HUES64 (cell line): ENCODE measurements at regions not wholly inside any gene's neighbourhood (a gene's known extent, or its start where the extent isn't known, plus 50 kb on each side); places are given as distances from the start of the nearest gene placed in this dataset.

Source experiments
- H3K27ac ChIP-seq: 2 replicates; pipeline ENCODE4 v1.7.0; 2013; ENCODE audit warnings: low read depth, low read length, inconsistent platforms
- H3K27me3 ChIP-seq: 2 replicates; pipeline ENCODE4 v1.6.1; 2013; ENCODE audit warnings: mild to moderate bottlenecking, low read length; ENCODE audit not compliant: insufficient read depth
- H3K36me3 ChIP-seq: 2 replicates; pipeline ENCODE4 v1.6.1; 2013; ENCODE audit warnings: mild to moderate bottlenecking, low read length; ENCODE audit not compliant: insufficient read depth
- H3K4me1 ChIP-seq: 2 replicates; pipeline ENCODE4 v1.6.1; 2013; ENCODE audit warnings: mild to moderate bottlenecking, low read length, moderate library complexity; ENCODE audit not compliant: insufficient read depth
- H3K4me3 ChIP-seq: 2 replicates; pipeline ENCODE4 v1.5.1; 2013; ENCODE audit warnings: mild to moderate bottlenecking, low read length, moderate library complexity
- H3K9ac ChIP-seq: 2 replicates; pipeline ENCODE4 v1.6.1; 2013; ENCODE audit warnings: mild to moderate bottlenecking, low read depth, low read length
- H3K9me3 ChIP-seq: 2 replicates; pipeline ENCODE4 v1.6.1; 2013; ENCODE audit warnings: low read depth, low read length; ENCODE audit not compliant: insufficient read depth
- WGBS: fragments of 150-250, 120-280 bp; methylation state at CpG from one replicate; pipeline ENCODE4 v1.1.7; 2013; ENCODE audit warnings: missing lambda C conversion rate; 5-methylcytosine and 5-hydroxymethylcytosine counted together

DNA sequence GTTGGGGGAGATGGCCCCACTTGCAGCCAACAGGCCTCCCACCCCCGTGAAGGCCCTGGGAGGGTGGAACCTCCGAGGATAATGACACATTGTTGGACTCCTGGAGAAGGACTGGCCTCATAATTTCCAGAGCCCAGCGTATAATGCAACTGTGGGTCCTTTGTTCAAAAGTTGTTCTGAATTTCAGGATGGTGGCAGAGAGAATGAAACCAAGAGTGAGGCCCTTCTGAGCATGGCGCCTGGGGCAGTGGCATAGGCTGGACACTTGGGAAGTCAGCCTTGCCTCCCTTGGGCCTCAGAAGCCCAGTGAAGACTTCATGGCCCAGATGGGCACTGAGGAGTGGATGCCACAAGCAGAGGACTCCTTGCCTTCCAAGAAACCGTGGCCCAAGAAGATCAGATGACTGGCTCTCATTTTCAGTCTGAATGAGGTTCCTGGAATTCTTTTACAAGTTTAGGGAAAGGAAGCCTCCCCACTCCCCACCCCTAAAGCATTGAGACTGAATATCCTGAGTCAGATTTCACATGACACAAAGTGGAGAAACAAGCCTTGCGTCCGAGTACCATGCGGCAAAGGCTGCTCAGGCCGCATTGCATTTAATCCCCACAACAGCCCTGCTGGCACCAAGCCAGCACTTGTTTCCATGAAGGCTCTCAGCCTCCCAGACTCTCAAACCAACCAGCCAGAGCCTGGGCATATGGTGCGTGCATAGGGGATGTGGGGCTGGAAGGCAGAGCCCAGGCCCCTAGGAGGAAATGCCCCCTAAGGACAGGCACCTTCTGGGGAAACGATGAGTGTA is 96.7 kb upstream of the SMIM23 start:
- H3K9me3 ChIP-seq = no peaks in the 10 kb centered on the region
- H3K9ac ChIP-seq = no peak overlapping the region
- H3K27ac ChIP-seq = no peak overlapping the region
- no peaks in the 10 kb centered on the region for H3K27me3 ChIP-seq
- peaks cover 8% of the 10 kb centered on the region for H3K4me1 ChIP-seq
- H3K36me3 ChIP-seq = no peaks in the 10 kb centered on the region
- WGBS = 94% methylated on average over 11 of the region's 11 CpGs
- H3K4me3 ChIP-seq = no peak overlapping the region

DNA sequence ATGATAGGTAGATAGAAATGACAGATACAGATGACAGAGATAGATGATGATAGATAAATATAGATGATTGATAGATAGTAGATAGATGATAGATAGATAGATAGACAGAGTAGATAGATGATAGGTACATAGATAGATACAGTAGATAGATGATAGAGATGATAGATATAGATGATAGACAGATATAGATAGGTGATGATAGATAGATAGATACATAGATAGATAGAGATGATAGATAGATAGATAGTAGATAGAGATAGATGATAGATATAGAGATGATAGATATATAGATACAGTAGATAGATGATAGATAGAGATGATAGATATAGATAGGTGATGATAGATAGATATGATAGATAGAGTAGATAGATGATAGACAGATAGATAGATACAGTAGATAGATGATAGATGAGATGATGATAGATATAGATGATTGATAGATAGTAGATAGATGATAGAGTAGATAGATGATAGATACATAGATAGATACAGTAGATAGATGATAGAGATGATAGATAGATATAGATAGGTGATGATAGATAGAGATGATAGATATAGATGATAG is 95.7 kb upstream of the SMIM23 start:
- no peak overlapping the region for H3K27ac ChIP-seq
- peaks cover 3% of the 10 kb centered on the region; the same call in 1 of the 2 replicates for H3K4me1 ChIP-seq
- H3K9ac ChIP-seq = no peak overlapping the region

DNA sequence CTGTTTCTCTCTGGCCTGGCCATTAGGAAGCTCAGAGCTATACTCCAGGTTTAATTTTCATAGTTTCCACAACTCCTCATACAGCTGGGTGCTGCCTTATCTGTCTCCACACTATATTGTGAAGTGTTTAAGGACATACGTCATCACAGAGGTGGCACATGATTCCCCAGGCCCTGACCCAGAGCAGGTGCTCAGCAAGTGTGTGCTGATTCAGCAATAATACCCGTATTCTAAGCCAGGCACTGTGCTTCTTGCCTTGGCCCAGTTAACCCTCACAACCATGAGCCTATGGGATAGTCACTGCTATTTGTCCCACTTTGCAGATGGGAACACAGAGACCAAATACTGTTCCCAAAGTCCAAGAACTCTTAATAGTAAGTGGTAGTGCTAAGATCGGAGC is 93.5 kb upstream of the SMIM23 start:
- Histone ChIP-seq H3K4me3 (no peak overlapping the region), H3K9me3 (no peaks in the 10 kb centered on the region), H3K9ac (no peak overlapping the region), H3K4me1 (peaks cover 3% of the 10 kb centered on the region; the same call in 1 of the 2 replicates), H3K27me3 (no peaks in the 10 kb centered on the region), H3K27ac (no peak overlapping the region), H3K36me3 (no peaks in the 10 kb centered on the region)
- WGBS = 81% methylated on average over 3 of the region's 3 CpGs

More for the DNA sequence above, 95.7 kb upstream of the SMIM23 start:
- Histone ChIP-seq H3K4me3 (no peak overlapping the region), H3K27me3 (no peaks in the 10 kb centered on the region), H3K36me3 (no peaks in the 10 kb centered on the region), H3K9me3 (no peaks in the 10 kb centered on the region)

GRCh38 chr5:171692936-171693335 is 92.7 kb upstream of the SMIM23 start:
- Histone ChIP-seq H3K4me3 (no peak overlapping the region), H3K36me3 (no peaks in the 10 kb centered on the region), H3K4me1 (peaks cover 3% of the 10 kb centered on the region; the same call in 1 of the 2 replicates), H3K27ac (no peak overlapping the region), H3K9me3 (no peaks in the 10 kb centered on the region), H3K9ac (no peak overlapping the region), H3K27me3 (no peaks in the 10 kb centered on the region)
- 88% methylated on average over 4 of the region's 4 CpGs for WGBS

GRCh38 chr5:171693412-171693811 is 92.2 kb upstream of the SMIM23 start:
- H3K9me3 ChIP-seq = no peaks in the 10 kb centered on the region

GRCh38 chr5:171695804-171696203 is 89.8 kb upstream of the SMIM23 start:
- Histone ChIP-seq H3K27me3 (no peaks in the 10 kb centered on the region), H3K9me3 (no peaks in the 10 kb centered on the region), H3K36me3 (no peaks in the 10 kb centered on the region), H3K9ac (no peak overlapping the region), H3K4me1 (peaks cover 9% of the 10 kb centered on the region; the same call in 1 of the 2 replicates), H3K27ac (no peak overlapping the region), H3K4me3 (no peak overlapping the region)
- 85% methylated on average over 2 of the region's 2 CpGs for WGBS

More at GRCh38 chr5:171693412-171693811, 92.2 kb upstream of the SMIM23 start:
- H3K4me3 ChIP-seq = no peak overlapping the region
- no peaks in the 10 kb centered on the region for H3K27me3 ChIP-seq
- H3K27ac ChIP-seq = no peak overlapping the region
- no peak overlapping the region for H3K9ac ChIP-seq
- 84% methylated on average over 3 of the region's 3 CpGs for WGBS
- H3K4me1 ChIP-seq = peaks cover 7% of the 10 kb centered on the region; the same call in 1 of the 2 replicates
- no peaks in the 10 kb centered on the region for H3K36me3 ChIP-seq

DNA sequence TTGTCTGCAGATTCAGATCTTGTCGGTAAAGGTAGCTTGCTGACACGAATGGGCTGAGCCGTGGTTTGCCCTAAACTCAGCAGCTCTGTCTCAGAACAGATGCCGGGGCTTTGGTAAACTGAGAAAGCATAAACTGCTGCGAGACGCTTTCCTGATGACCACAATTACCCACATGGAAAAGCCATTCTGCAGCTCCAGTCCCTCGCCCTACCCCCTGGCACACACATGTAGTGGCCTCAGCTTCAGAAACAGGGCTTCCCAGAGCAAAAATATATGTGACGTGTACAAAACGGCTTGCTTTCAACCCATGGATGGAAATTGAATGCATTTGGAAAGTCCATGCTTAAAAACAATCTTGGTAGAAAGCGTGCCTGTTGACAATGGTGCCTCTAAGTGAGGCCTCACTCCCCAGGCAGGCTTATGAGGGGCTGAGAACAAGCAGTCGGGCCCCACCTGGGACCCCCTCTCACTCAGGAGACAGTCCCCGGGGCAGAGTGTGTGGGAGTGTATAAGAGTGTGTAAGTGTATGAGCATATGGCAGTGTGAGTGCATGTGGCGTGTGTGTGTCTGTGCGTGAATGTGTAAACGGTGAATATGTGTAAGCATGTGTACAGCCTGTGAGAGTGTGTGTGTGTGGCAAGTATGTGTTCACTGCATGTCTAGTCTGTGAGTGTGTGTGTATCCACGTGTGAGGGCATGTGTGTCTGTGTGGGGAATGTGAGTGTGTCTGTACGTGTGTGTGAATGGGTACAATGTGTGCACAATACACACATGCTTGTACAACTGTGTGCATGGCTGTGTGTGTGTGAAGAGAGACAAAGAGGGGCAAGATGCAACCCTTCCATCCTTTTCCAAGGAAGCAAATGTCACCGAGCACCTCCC is 88.2 kb upstream of the SMIM23 start:
- Histone ChIP-seq H3K4me3 (no peak overlapping the region), H3K27me3 (no peaks in the 10 kb centered on the region), H3K9me3 (no peaks in the 10 kb centered on the region), H3K9ac (no peak overlapping the region), H3K27ac (no peak overlapping the region), H3K36me3 (no peaks in the 10 kb centered on the region), H3K4me1 (peaks cover 9% of the 10 kb centered on the region; the same call in 1 of the 2 replicates)
- 90% methylated on average over 18 of the region's 18 CpGs for WGBS

GRCh38 chr5:171700318-171700912 is 85.2 kb upstream of the SMIM23 start:
- Histone ChIP-seq H3K9ac (no peak overlapping the region), H3K4me3 (no peak overlapping the region), H3K36me3 (no peaks in the 10 kb centered on the region), H3K27me3 (no peaks in the 10 kb centered on the region), H3K4me1 (peaks cover 7% of the 10 kb centered on the region; the same call in 1 of the 2 replicates), H3K27ac (no peak overlapping the region), H3K9me3 (no peaks in the 10 kb centered on the region)
- WGBS = 91% methylated on average over 1 of the region's 2 CpGs

GRCh38 chr5:171701100-171701541 is 84.5 kb upstream of the SMIM23 start:
- WGBS = 93% methylated on average over 10 of the region's 10 CpGs
- Histone ChIP-seq H3K27me3 (no peaks in the 10 kb centered on the region), H3K4me1 (peaks cover 7% of the 10 kb centered on the region; the same call in 1 of the 2 replicates), H3K36me3 (no peaks in the 10 kb centered on the region), H3K9me3 (no peaks in the 10 kb centered on the region), H3K9ac (no peak overlapping the region), H3K4me3 (no peak overlapping the region), H3K27ac (no peak overlapping the region)

- 91% methylated on average over 13 of the region's 13 CpGs for WGBS
- Histone ChIP-seq H3K4me3 (no peak overlapping the region), H3K27me3 (no peaks in the 10 kb centered on the region), H3K36me3 (no peaks in the 10 kb centered on the region), H3K27ac (no peak overlapping the region), H3K9ac (no peak overlapping the region), H3K4me1 (peaks cover 7% of the 10 kb centered on the region; the same call in 1 of the 2 replicates), H3K9me3 (no peaks in the 10 kb centered on the region)
Observed at GRCh38 chr5:171702135-171702770, 83.4 kb upstream of the SMIM23 start.
